PC-9 (cell line): ENCODE measurements at regions not wholly inside any gene's neighbourhood (a gene's known extent, or its start where the extent isn't known, plus 50 kb on each side); places are given as distances from the start of the nearest gene placed in this dataset.

Experiments
- BruUV-seq: library from RNA; stranded (reverse); fragments of 400-500 nt; replicated peaks from 2 replicates; lab custom pipeline; 2021; lab: Mats Ljungman, UMichigan
- CTCF ChIA-PET: fragments of 300-600 bp; sonication (Branson Sonifier 250); formaldehyde crosslinking; loops from one replicate; lab custom pipeline; 2022; ENCODE audit warnings: antibody characterized with exemption; lab: Charles Lee
- POLR2A ChIA-PET: fragments of 300-600 bp; sonication (Branson Sonifier 250); formaldehyde crosslinking; loops from one replicate; lab custom pipeline; 2022; ENCODE audit warnings: antibody characterized with exemption; ENCODE audit not compliant: unreplicated experiment; lab: Charles Lee
- DNase-seq, 2 experiments: peaks; one replicate each; pipeline versions ENCODE4 v3.0.0 to v3.0.0-alpha.2; 2015 to 2022; ENCODE audit warnings: mixed read lengths in 1 of 2
- H2AFZ ChIP-seq: fragments of 200-600 bp; sonication (generic); 2 replicates; pipeline ENCODE4 v1.8.1; 2017; ENCODE audit warnings: antibody characterized with exemption
- H3F3A ChIP-seq: fragments of 200-600 bp; sonication (generic); 2 replicates; pipeline ENCODE4 v1.8.1; 2017; ENCODE audit warnings: antibody characterized with exemption, mild to moderate bottlenecking, low read depth; ENCODE audit not compliant: insufficient read depth
- H3K27ac ChIP-seq: fragments of 200-600 bp; sonication (generic); 2 replicates; pipeline ENCODE4 v1.6.1; 2016; ENCODE audit warnings: mixed run types
- H3K27me3 ChIP-seq: fragments of 200-600 bp; sonication (generic); 2 replicates; pipeline ENCODE4 v1.6.1; 2016; ENCODE audit warnings: low read depth, mixed run types; ENCODE audit not compliant: insufficient read depth
- H3K36me3 ChIP-seq: fragments of 200-600 bp; sonication (generic); 2 replicates; pipeline ENCODE4 v1.6.1; 2016; ENCODE audit warnings: low read depth, mixed run types
- H3K4me1 ChIP-seq: fragments of 200-600 bp; sonication (generic); replicated peaks from 2 replicates; pipeline ENCODE4 v1.6.1; 2016; ENCODE audit warnings: mixed run types; ENCODE audit not compliant: insufficient read depth
- H3K4me2 ChIP-seq: fragments of 200-600 bp; sonication (generic); 2 replicates; pipeline ENCODE4 v1.6.1; 2017; ENCODE audit warnings: mixed run types
- H3K4me3 ChIP-seq: fragments of 200-600 bp; sonication (generic); 2 replicates; pipeline ENCODE4 v1.6.1; 2016; ENCODE audit warnings: mixed run types
- H3K79me2 ChIP-seq: fragments of 200-600 bp; sonication (generic); 2 replicates; pipeline ENCODE4 v1.6.1; 2017; ENCODE audit warnings: low read depth, mixed run types
- H3K9me2 ChIP-seq: fragments of 200-600 bp; sonication (generic); 2 replicates; pipeline ENCODE4 v1.8.1; 2017; ENCODE audit warnings: mild to moderate bottlenecking; ENCODE audit not compliant: insufficient read depth
- H3K9me3 ChIP-seq: fragments of 200-600 bp; sonication (generic); 2 replicates; pipeline ENCODE4 v1.8.1; 2016; ENCODE audit warnings: low read depth; ENCODE audit not compliant: insufficient read depth
- H4K20me1 ChIP-seq: fragments of 200-600 bp; sonication (generic); 2 replicates; pipeline ENCODE4 v1.8.1; 2017; ENCODE audit not compliant: insufficient read depth
- EZH2 ChIP-seq: fragments of 200-600 bp; sonication (generic); IDR thresholded peaks from 2 replicates; pipeline ENCODE4 v1.8.0; 2017; ENCODE audit warnings: antibody characterized with exemption, low read depth
- intact Hi-C: fragments of 100-400 bp; cut with micrococcal nuclease; formaldehyde crosslinking; loops from one replicate; pipeline ENCODE4 v1.10.0; 2022; ENCODE audit not compliant: unreplicated experiment
- TF ChIP-seq, protein P1 (sequence below): fragments of 200-600 bp; sonication (generic); conservative IDR thresholded peaks from 2 replicates; pipeline ENCODE4 v1.6.1; 2017; ENCODE audit warnings: mixed run types, antibody characterized with exemption, mild to moderate bottlenecking, moderate library complexity

DNA sequence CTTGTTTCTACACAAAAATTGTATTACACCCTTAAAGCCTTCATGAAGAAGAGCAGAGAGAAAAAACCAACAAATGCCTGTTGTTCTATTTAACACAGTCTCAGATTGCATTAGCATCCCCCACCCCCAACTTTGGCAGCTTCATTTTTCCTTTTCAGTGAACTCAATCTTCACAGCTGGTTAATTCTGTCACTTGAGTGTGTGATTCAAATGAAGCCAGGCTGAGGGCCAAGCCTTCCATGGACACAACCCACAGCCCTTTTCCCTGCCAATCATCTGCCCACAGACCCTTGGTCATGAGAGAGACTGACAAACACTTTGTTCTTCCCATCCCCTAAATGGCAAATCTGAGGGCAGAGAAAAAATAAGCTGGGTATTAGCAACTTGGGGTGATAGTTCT lies 217.5 kb upstream of the NMUR2 start:
- no peaks in the 10 kb centered on the region for H3K79me2 ChIP-seq
- no peak overlapping the region for H2AFZ ChIP-seq
- no peaks in the 10 kb centered on the region for H3K9me3 ChIP-seq
- ChIA-PET CTCF (no interaction called here), POLR2A (no interaction called here)
- no peak overlapping the region for H3K4me2 ChIP-seq
- no peaks in the 10 kb centered on the region for H4K20me1 ChIP-seq
- H3K9me2 ChIP-seq = no peaks in the 10 kb centered on the region
- no peaks in the 10 kb centered on the region for H3F3A ChIP-seq
- no peak overlapping the region for H3K4me3 ChIP-seq
- DNase-seq = no peak
- H3K4me1 ChIP-seq = no peaks in the 10 kb centered on the region
- no peak for TF ChIP-seq EZH2
- TF ChIP-seq, protein P1, sequence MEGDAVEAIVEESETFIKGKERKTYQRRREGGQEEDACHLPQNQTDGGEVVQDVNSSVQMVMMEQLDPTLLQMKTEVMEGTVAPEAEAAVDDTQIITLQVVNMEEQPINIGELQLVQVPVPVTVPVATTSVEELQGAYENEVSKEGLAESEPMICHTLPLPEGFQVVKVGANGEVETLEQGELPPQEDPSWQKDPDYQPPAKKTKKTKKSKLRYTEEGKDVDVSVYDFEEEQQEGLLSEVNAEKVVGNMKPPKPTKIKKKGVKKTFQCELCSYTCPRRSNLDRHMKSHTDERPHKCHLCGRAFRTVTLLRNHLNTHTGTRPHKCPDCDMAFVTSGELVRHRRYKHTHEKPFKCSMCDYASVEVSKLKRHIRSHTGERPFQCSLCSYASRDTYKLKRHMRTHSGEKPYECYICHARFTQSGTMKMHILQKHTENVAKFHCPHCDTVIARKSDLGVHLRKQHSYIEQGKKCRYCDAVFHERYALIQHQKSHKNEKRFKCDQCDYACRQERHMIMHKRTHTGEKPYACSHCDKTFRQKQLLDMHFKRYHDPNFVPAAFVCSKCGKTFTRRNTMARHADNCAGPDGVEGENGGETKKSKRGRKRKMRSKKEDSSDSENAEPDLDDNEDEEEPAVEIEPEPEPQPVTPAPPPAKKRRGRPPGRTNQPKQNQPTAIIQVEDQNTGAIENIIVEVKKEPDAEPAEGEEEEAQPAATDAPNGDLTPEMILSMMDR = no peak
- H3K27me3 ChIP-seq = no peaks in the 10 kb centered on the region
- H3K27ac ChIP-seq = no peak overlapping the region
- intact Hi-C loops = no loop called here
- no peaks in the 10 kb centered on the region for H3K36me3 ChIP-seq
- BruUV-seq = no TSS peak

DNA sequence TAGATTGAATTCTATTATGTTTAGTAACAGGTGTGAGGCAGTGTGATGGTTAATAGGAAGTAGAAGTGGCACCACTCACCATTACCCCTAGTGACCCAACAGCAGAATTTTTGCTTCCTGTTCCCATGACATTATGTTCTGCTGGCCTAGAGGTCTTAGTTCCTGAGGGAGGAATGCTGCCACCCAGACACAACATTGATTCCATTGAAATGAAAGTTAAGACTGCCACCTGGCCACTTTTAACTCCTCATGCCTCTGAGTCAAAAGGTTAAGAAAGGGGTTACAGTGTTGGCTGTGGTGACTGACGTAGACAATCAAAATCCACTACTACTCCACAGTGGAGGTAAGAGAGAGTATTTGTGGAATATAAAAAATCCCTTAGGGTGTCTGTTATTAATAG lies 218.9 kb upstream of the NMUR2 start:
- H4K20me1 ChIP-seq = no peaks in the 10 kb centered on the region
- no peak for DNase-seq
- H3K4me1 ChIP-seq = no peaks in the 10 kb centered on the region
- no TSS peak for BruUV-seq
- intact Hi-C loops = no loop called here
- CTCF ChIA-PET = no interaction called here
- no peak overlapping the region for H2AFZ ChIP-seq
- no peaks in the 10 kb centered on the region for H3K9me2 ChIP-seq
- no peaks in the 10 kb centered on the region for H3K36me3 ChIP-seq
- H3K4me2 ChIP-seq = no peak overlapping the region
- no peaks in the 10 kb centered on the region for H3K79me2 ChIP-seq
- H3K27me3 ChIP-seq = no peaks in the 10 kb centered on the region
- H3K27ac ChIP-seq = no peak overlapping the region
- no peaks in the 10 kb centered on the region for H3K9me3 ChIP-seq
- no peak overlapping the region for H3K4me3 ChIP-seq
- TF ChIP-seq, protein P1 = no peak
- no peak for TF ChIP-seq EZH2
- H3F3A ChIP-seq = no peaks in the 10 kb centered on the region
- POLR2A ChIA-PET = no interaction called here

DNA sequence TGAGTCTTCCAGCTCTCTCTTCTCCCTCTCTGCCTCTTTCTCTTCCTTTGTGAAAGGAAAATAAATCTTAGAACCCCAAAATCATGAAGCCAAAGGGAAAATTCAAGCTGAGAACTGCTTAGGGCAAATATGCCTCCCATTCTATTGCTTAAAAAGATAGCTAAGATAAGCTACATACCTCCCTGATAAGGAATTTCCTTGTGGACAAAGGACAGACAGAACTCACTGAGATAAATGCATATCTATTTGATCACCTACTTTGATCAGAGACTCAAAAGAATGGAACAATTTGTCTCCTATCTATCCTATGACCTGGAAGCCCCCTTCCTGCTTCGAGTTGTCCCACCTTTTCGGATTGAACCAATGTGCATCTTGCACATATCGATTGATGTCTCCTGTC lies 220.6 kb upstream of the NMUR2 start:
- Histone ChIP-seq H3K4me2 (no peak overlapping the region), H3K4me3 (no peak overlapping the region), H3K9me2 (no peaks in the 10 kb centered on the region), H3K36me3 (no peaks in the 10 kb centered on the region), H3K27ac (no peak overlapping the region), H2AFZ (no peak overlapping the region), H4K20me1 (no peaks in the 10 kb centered on the region), H3F3A (no peaks in the 10 kb centered on the region), H3K4me1 (no peaks in the 10 kb centered on the region), H3K27me3 (no peaks in the 10 kb centered on the region), H3K79me2 (no peaks in the 10 kb centered on the region), H3K9me3 (no peaks in the 10 kb centered on the region)
- no peak for DNase-seq
- ChIA-PET POLR2A (no interaction called here), CTCF (no interaction called here)
- TF ChIP-seq, protein P1 = no peak
- TF ChIP-seq EZH2 = no peak
- no TSS peak for BruUV-seq
- intact Hi-C loops = no loop called here
